ENCODE measurements at regions not wholly inside any gene's neighbourhood (a gene's known extent, or its start where the extent isn't known, plus 50 kb on each side); places are given as distances from the start of the nearest gene placed in this dataset.

GRCh38 chr5:10920400-10920799 is 159.4 kb upstream of the DAP start:
- no peaks in the 10 kb centered on the region for H3K9me1 ChIP-seq (replicated peaks; ENCODE audit: control insufficient read depth, extremely low read depth, insufficient read depth, low read length)
- POLR2A ChIA-PET, result no interaction called here
- no peak for DNase-seq (ENCODE audit: low read depth, low spot score)
- CTCF ChIA-PET, result no interaction called here
- H3K4me3 ChIP-seq (replicated peaks in 1 of 3; ENCODE audit: insufficient read depth in 1 of 3, low read depth in 1 of 3, low read length in 3 of 3), result no peak overlapping the region
- H3K79me2 ChIP-seq (ENCODE audit: control insufficient read depth, insufficient read depth, low read length), result no peaks in the 10 kb centered on the region
- no peak overlapping the region for H3K27ac ChIP-seq (ENCODE audit: insufficient read depth, low read depth, low read length)
- no peak overlapping the region for H3K4me2 ChIP-seq (ENCODE audit: insufficient read depth, low read length)
- TF ChIP-seq POLR2AphosphoS5 (IDR thresholded peaks at IDR 0.05; ENCODE audit: insufficient read depth, low read depth, low read length), result no peak
- TF ChIP-seq EZH2 (IDR thresholded peaks at IDR 0.05; ENCODE audit: borderline replicate concordance, low read depth, low read length, severe bottlenecking), result no peak
- TF ChIP-seq MYC (IDR thresholded peaks at IDR 0.05; ENCODE audit: low read depth, low read length), result no peak
- TF ChIP-seq FOS (IDR thresholded peaks at IDR 0.05; ENCODE audit: borderline replicate concordance, insufficient read depth, low read length), result no peak
- TF ChIP-seq MAX (IDR thresholded peaks at IDR 0.05; ENCODE audit: insufficient read depth, insufficient read length), result no peak
- TF ChIP-seq POLR2A (IDR thresholded peaks at IDR 0.05; ENCODE audit: low read depth, low read length), result no peak
- TF ChIP-seq CTCF (IDR thresholded peaks at IDR 0.05; ENCODE audit: extremely low read depth in 1 of 2, insufficient read depth in 1 of 2, low read depth in 1 of 2, low read length in 2 of 2), result no peak
- TF ChIP-seq GATA2 (IDR thresholded peaks at IDR 0.05; ENCODE audit: insufficient read depth, insufficient read length, low read depth, low read length), result no peak
- no peak for TF ChIP-seq JUN (IDR thresholded peaks at IDR 0.05; ENCODE audit: borderline replicate concordance, insufficient read depth, insufficient read length, low read depth)
- FAIRE-seq, result no peak
- H3K9me3 ChIP-seq (replicated peaks; ENCODE audit: control insufficient read depth, insufficient read depth, low read length), result no peaks in the 10 kb centered on the region
- no peaks in the 10 kb centered on the region for H3K4me1 ChIP-seq (ENCODE audit: control insufficient read depth, extremely low read depth, insufficient read depth, low read length)
- H3K36me3 ChIP-seq (ENCODE audit: control insufficient read depth in 2 of 2, extremely low read depth in 1 of 2, insufficient read depth in 2 of 2, low read length in 2 of 2), result no peaks in the 10 kb centered on the region
- dilution Hi-C loops (cut with MboI; ENCODE audit: extremely low pct_ligation_motif_present, low sequenced_read_pairs), result no loop called here
- no peaks in the 10 kb centered on the region for H3K27me3 ChIP-seq (ENCODE audit: control insufficient read depth in 2 of 2, insufficient read depth in 2 of 2, low read length in 2 of 2)
- no peak overlapping the region for H2AFZ ChIP-seq (ENCODE audit: low read depth, low read length)
- intact Hi-C loops (cut with micrococcal nuclease), result no loop called here
- H4K20me1 ChIP-seq (replicated peaks; ENCODE audit: control insufficient read depth, extremely low read depth, insufficient read depth, low read length), result no peaks in the 10 kb centered on the region
- BruUV-seq (replicated peaks), result no TSS peak
- H3K9ac ChIP-seq (replicated peaks; ENCODE audit: extremely low read depth, insufficient read depth, low read length), result no peak overlapping the region

All from endothelial cell of umbilical vein (primary cell).